OCI-M2 (cell line): ENCODE measurements at regions not wholly inside any gene's neighbourhood (a gene's known extent, or its start where the extent isn't known, plus 50 kb on each side); places are given as distances from the start of the nearest gene placed in this dataset.

Experiments
- DNase-seq: peaks from one replicate; lab custom pipeline; 2025; ENCODE audit not compliant: unreplicated experiment; lab: John Stamatoyannopoulos, UW

- DNase-seq: no peak
These were observed 59.4 kb upstream of the KHDRBS2 start for GRCh38 chr6:62345446-62345845.

DNA sequence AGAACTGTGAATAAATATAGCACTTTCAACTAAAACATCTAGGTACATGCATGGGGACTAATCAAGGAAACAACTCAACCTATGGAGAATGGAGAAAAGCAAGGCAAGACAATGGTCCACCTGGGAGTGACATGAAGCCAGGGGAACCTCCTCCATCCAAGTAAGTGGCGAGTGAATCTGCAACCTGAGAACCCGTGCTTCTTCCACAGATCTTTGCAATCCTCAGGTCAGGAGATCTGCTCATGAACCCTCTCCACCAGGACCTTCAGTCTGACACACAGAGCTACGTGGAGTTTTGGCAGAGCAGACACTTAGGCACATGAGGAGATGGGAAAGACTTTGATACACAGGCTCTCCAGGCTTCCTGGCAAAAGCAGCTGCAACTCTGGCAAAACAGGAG lies 58.8 kb upstream of the KHDRBS2 start:
- DNase-seq: no peak

DNA sequence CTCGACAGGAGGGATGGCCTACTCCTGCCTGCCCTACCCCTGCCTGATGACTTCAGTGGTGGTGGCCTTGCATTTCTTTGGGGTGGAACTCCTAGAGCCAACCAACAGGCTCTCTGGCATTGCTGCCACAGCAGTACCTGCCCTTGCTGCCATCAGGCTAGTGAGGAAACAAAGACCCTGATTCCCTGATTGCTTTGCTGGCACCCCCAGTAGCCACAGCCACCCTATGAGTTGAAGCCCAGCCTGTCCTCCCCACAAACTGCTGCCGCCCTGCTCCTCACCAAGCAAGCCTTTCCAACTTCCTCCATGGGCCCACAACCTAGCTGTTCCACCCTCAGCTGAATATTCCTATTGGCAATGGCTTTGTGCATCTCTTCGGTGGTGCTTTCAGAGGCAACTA lies 52.5 kb upstream of the KHDRBS2 start:
- DNase-seq: no peak
